ENCODE measurements at regions not wholly inside any gene's neighbourhood (a gene's known extent, or its start where the extent isn't known, plus 50 kb on each side); places are given as distances from the start of the nearest gene placed in this dataset.

DNA sequence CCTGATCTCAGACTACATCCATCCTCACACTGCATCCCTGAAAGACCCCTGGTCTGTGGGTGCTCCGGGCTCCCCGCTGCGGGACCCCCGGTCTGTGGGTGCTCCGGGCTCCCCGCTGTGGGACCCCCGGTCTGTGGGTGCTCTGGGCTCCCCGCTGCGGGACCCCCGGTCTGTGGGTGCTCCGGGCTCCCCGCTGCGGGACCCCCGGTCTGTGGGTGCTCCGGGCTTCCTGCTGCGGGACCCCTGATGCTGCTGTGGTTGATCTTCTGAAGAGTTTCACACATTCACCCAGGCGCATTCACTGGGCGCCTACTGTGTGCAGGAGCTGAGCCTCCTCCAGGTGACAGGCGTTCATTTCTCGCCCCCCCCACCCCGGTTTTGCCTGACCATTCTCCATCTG lies 162.7 kb upstream of the SALL3 start:
- TF ChIP-seq, protein P1, sequence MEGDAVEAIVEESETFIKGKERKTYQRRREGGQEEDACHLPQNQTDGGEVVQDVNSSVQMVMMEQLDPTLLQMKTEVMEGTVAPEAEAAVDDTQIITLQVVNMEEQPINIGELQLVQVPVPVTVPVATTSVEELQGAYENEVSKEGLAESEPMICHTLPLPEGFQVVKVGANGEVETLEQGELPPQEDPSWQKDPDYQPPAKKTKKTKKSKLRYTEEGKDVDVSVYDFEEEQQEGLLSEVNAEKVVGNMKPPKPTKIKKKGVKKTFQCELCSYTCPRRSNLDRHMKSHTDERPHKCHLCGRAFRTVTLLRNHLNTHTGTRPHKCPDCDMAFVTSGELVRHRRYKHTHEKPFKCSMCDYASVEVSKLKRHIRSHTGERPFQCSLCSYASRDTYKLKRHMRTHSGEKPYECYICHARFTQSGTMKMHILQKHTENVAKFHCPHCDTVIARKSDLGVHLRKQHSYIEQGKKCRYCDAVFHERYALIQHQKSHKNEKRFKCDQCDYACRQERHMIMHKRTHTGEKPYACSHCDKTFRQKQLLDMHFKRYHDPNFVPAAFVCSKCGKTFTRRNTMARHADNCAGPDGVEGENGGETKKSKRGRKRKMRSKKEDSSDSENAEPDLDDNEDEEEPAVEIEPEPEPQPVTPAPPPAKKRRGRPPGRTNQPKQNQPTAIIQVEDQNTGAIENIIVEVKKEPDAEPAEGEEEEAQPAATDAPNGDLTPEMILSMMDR (IDR thresholded peaks at IDR 0.05 in 8 of 11, conservative IDR thresholded peaks at IDR 0.05 in 3 of 11): no peak
- TF ChIP-seq POLR2A (IDR thresholded peaks at IDR 0.05) (no peak), POLR2AphosphoS5 (IDR thresholded peaks at IDR 0.05) (no peak)
- intact Hi-C loops (cut with DNase I; ENCODE audit: low total_unique reads): no loop called here
- Histone ChIP-seq H3K27ac (no peak overlapping the region), H3K4me3 (no peak overlapping the region), H3K9me3 (no peaks in the 10 kb centered on the region), H3K4me1 (no peaks in the 10 kb centered on the region), H3K36me3 (no peaks in the 10 kb centered on the region), H3K27me3 (replicated peaks in 1 of 7) (peaks cover 0 to 94% (median 0%) of the 10 kb centered on the region in 7 donors)
- 89 to 96% (median 93%) methylated on average over 18 to 21 of the region's 21 CpGs for WGBS, 5 donors
- peak; percentile 51 for DNase-seq

DNA sequence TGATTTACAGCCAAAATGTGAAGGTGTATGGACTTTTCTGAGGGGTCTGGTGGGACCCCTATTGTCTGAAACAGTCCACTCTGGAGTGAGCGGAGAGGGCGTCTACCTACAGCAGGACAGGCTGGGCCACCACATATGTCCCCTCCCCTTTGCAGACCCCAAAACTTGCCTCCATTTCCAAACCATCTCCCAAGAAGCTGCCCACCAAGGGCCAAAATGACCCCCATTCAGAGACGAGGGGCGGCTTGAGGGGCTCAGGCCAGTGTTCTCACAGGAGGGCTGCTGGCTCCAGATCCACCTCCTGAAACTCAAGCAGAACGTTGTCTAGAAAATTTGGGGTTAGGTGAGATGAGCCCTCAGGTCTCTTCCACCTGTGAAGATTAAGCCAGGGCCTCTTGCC lies 161.1 kb upstream of the SALL3 start:
- intact Hi-C loops (cut with DNase I; ENCODE audit: low total_unique reads): no loop called here
- Histone ChIP-seq H3K36me3 (no peaks in the 10 kb centered on the region), H3K4me1 (no peaks in the 10 kb centered on the region), H3K27ac (no peak overlapping the region), H3K4me3 (no peak overlapping the region), H3K27me3 (replicated peaks in 1 of 7) (peaks cover 0 to 94% (median 0%) of the 10 kb centered on the region in 7 donors), H3K9me3 (no peaks in the 10 kb centered on the region)
- no peak for DNase-seq
- WGBS, 5 donors: 84 to 93% (median 92%) methylated on average over 3 to 5 of the region's 5 CpGs
- TF ChIP-seq, protein P1 (IDR thresholded peaks at IDR 0.05 in 8 of 11, conservative IDR thresholded peaks at IDR 0.05 in 3 of 11): no peak
- no peak for TF ChIP-seq POLR2AphosphoS5 (IDR thresholded peaks at IDR 0.05)
- no peak for TF ChIP-seq POLR2A (IDR thresholded peaks at IDR 0.05)

DNA sequence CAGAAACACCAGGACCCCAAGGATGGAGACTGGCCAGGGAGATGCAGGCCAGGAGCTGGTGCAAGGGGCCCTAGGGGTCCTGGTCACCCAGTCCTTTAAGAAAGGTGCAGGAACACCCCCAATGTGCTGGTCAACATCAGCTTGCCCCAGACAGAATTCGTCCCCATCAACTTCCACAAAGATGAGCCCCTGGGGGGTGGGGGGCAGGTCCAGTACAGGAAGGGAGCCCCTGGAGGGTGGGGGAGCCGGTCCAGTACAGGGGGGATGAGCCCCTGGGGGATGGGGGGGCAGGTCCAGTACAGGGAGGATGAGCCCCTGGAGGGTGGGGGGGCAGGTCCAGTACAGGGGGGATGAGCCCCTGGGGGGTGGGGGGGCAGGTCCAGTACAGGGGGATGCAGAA lies 160.7 kb upstream of the SALL3 start:
- 29 to 77% (median 62%) methylated on average over 2 of the region's 2 CpGs; no CpG with 5 or more reads in 1 of the 5 donors for WGBS, 5 donors

DNA sequence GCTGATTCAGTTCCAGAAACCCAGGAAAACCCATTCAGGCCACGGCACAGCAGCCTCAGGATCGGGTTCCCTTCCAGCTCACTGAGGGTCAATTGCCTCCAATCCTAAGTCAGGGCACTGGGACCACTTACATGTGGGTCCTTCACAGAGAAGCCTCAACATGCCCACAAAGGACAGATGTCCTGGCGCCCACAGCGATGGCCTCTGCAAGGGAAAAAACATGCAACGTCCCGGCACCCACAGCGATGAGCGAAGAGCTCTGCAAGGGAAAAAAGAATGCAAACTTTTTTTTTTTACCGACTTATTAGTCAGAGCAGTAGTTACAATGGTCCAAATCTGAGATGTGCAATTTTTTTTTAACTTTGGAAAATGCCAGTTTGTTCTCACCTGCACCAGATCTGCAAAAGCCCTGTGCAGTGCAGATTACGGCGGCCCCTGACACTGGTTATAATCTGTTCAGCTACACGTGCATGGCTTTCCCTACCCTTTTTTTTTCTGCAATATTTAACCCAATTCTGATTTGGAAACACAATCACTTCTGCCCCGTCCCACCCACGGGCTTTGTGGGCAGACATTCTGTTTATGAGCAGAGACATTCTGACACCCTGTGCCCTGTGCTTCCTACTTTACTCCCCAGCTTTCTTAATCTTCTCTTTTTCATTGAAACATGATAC lies 159.3 kb upstream of the SALL3 start:
- H3K9me3 ChIP-seq: no peaks in the 10 kb centered on the region
- H3K27ac ChIP-seq: no peak overlapping the region
- no peak overlapping the region for H3K4me3 ChIP-seq
- TF ChIP-seq POLR2A (IDR thresholded peaks at IDR 0.05) (no peak), POLR2AphosphoS5 (IDR thresholded peaks at IDR 0.05) (no peak)
- TF ChIP-seq, protein P1 (IDR thresholded peaks at IDR 0.05 in 8 of 11, conservative IDR thresholded peaks at IDR 0.05 in 3 of 11): no peak
- H3K36me3 ChIP-seq: no peaks in the 10 kb centered on the region
- intact Hi-C loops (cut with DNase I; ENCODE audit: low total_unique reads): no loop called here
- 70 to 77% (median 72%) methylated on average over 14 of the region's 14 CpGs for WGBS, 5 donors
- DNase-seq: peak; percentile 62
- no peaks in the 10 kb centered on the region for H3K4me1 ChIP-seq
- peaks cover 0 to 77% (median 0%) of the 10 kb centered on the region in 7 donors for H3K27me3 ChIP-seq (replicated peaks in 1 of 7)

More for the DNA sequence above, 160.7 kb upstream of the SALL3 start:
- intact Hi-C loops (cut with DNase I; ENCODE audit: low total_unique reads): no loop called here
- no peak overlapping the region for H3K27ac ChIP-seq
- H3K4me3 ChIP-seq: no peak overlapping the region
- H3K27me3 ChIP-seq (replicated peaks in 1 of 7): peaks cover 0 to 89% (median 0%) of the 10 kb centered on the region in 7 donors
- peak; percentile 56 for DNase-seq
- no peaks in the 10 kb centered on the region for H3K4me1 ChIP-seq
- H3K36me3 ChIP-seq: no peaks in the 10 kb centered on the region
- H3K9me3 ChIP-seq: no peaks in the 10 kb centered on the region
- TF ChIP-seq POLR2A (IDR thresholded peaks at IDR 0.05): no peak
- no peak for TF ChIP-seq POLR2AphosphoS5 (IDR thresholded peaks at IDR 0.05)
- TF ChIP-seq, protein P1 (IDR thresholded peaks at IDR 0.05 in 8 of 11, conservative IDR thresholded peaks at IDR 0.05 in 3 of 11): no peak

Measured in spleen (tissue), 11 donors.